OCI-LY1 (cell line): ENCODE measurements at regions not wholly inside any gene's neighbourhood (a gene's known extent, or its start where the extent isn't known, plus 50 kb on each side); places are given as distances from the start of the nearest gene placed in this dataset.

Experiments used
- H2AFZ ChIP-seq: fragments of 200-600 bp; sonication (generic), shearing (Covaris generic); 2 replicates; pipeline ENCODE4 v1.6.0; 2014; ENCODE audit warnings: antibody characterized with exemption, mild to moderate bottlenecking, low read length
- H3F3A ChIP-seq: fragments of 200-600 bp; sonication (generic), shearing (Covaris generic); 2 replicates; pipeline ENCODE4 v1.6.0; 2014; ENCODE audit warnings: mild to moderate bottlenecking, antibody characterized with exemption, low read length, moderate library complexity; ENCODE audit not compliant: insufficient read depth
- H3K27ac ChIP-seq: fragments of 200-600 bp; sonication (generic); 2 replicates; pipeline ENCODE4 v1.5.1; 2014; ENCODE audit warnings: low read length, mixed run types, mild to moderate bottlenecking, low read depth; ENCODE audit not compliant: poor library complexity, severe bottlenecking
- H3K27me3 ChIP-seq: fragments of 200-600 bp; sonication (generic); 2 replicates; pipeline ENCODE4 v1.6.0; 2014; ENCODE audit warnings: antibody characterized with exemption, mild to moderate bottlenecking, low read length, moderate library complexity; ENCODE audit not compliant: insufficient read depth
- H3K36me3 ChIP-seq: fragments of 200-600 bp; sonication (generic); 2 replicates; pipeline ENCODE4 v1.6.1; 2014; ENCODE audit warnings: mild to moderate bottlenecking, antibody characterized with exemption, low read length, moderate library complexity, mixed read lengths; ENCODE audit not compliant: insufficient read depth
- H3K4me1 ChIP-seq: fragments of 200-600 bp; sonication (generic); 2 replicates; pipeline ENCODE4 v1.5.1; 2014; ENCODE audit warnings: mild to moderate bottlenecking, low read length, moderate library complexity; ENCODE audit not compliant: insufficient read depth, severe bottlenecking
- H3K4me2 ChIP-seq: fragments of 200-600 bp; sonication (generic), shearing (Covaris generic); 2 replicates; pipeline ENCODE4 v1.6.1; 2014; ENCODE audit warnings: low read length
- H3K4me3 ChIP-seq: fragments of 200-600 bp; sonication (generic); 2 replicates; pipeline ENCODE4 v1.5.1; 2014; ENCODE audit warnings: low read length, low read depth, mild to moderate bottlenecking, mixed read lengths; ENCODE audit not compliant: poor library complexity, severe bottlenecking
- H3K79me2 ChIP-seq: fragments of 200-600 bp; shearing (Covaris generic); 2 replicates; pipeline ENCODE4 v1.6.1; 2016; ENCODE audit warnings: mixed run types, low read length, mixed read lengths; ENCODE audit not compliant: insufficient read depth
- H3K9ac ChIP-seq: fragments of 200-600 bp; sonication (generic), shearing (Covaris generic); 2 replicates; pipeline ENCODE4 v1.6.1; 2014; ENCODE audit warnings: mild to moderate bottlenecking, low read length, mixed read lengths
- H3K9me2 ChIP-seq: fragments of 200-600 bp; sonication (generic), shearing (Covaris generic); 2 replicates; pipeline ENCODE4 v1.6.1; 2014; ENCODE audit warnings: low read depth, mild to moderate bottlenecking, low read length, mixed read lengths
- H3K9me3 ChIP-seq: fragments of 200-600 bp; shearing (Covaris generic); 2 replicates; pipeline ENCODE4 v1.6.1; 2014; ENCODE audit warnings: low read length, mixed read lengths
- H4K20me1 ChIP-seq: fragments of 200-600 bp; sonication (generic), shearing (Covaris generic); 2 replicates; pipeline ENCODE4 v1.6.0; 2016; ENCODE audit warnings: mild to moderate bottlenecking, low read length; ENCODE audit not compliant: insufficient read depth
- EZH2 ChIP-seq: fragments of 200-600 bp; sonication (generic), shearing (Covaris generic); IDR thresholded peaks from 2 replicates; pipeline ENCODE4 v1.8.0; 2017; ENCODE audit warnings: borderline replicate concordance, mixed run types, mild to moderate bottlenecking, antibody characterized with exemption, low read length, moderate library complexity, mixed read lengths
- TF ChIP-seq, protein P1 (sequence below): fragments of 200-600 bp; sonication (generic), shearing (Covaris generic); IDR thresholded peaks from 2 replicates; pipeline ENCODE4 v1.5.1; 2017; ENCODE audit warnings: mild to moderate bottlenecking, antibody characterized with exemption, low read length, moderate library complexity, mixed read lengths

- Histone ChIP-seq H3F3A (no peaks in the 10 kb centered on the region), H3K27ac (no peak overlapping the region), H3K79me2 (no peaks in the 10 kb centered on the region), H3K9ac (no peak overlapping the region), H3K4me3 (no peak overlapping the region), H3K4me2 (no peak overlapping the region), H4K20me1 (no peaks in the 10 kb centered on the region), H2AFZ (no peak overlapping the region), H3K4me1 (no peaks in the 10 kb centered on the region), H3K9me3 (no peaks in the 10 kb centered on the region), H3K27me3 (no peaks in the 10 kb centered on the region), H3K36me3 (no peaks in the 10 kb centered on the region), H3K9me2 (no peaks in the 10 kb centered on the region)
- TF ChIP-seq EZH2: no peak
- TF ChIP-seq, protein P1, sequence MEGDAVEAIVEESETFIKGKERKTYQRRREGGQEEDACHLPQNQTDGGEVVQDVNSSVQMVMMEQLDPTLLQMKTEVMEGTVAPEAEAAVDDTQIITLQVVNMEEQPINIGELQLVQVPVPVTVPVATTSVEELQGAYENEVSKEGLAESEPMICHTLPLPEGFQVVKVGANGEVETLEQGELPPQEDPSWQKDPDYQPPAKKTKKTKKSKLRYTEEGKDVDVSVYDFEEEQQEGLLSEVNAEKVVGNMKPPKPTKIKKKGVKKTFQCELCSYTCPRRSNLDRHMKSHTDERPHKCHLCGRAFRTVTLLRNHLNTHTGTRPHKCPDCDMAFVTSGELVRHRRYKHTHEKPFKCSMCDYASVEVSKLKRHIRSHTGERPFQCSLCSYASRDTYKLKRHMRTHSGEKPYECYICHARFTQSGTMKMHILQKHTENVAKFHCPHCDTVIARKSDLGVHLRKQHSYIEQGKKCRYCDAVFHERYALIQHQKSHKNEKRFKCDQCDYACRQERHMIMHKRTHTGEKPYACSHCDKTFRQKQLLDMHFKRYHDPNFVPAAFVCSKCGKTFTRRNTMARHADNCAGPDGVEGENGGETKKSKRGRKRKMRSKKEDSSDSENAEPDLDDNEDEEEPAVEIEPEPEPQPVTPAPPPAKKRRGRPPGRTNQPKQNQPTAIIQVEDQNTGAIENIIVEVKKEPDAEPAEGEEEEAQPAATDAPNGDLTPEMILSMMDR: no peak
Measured at GRCh38 chr20:10832141-10832540, 158.3 kb upstream of the JAG1 start.

- no peak overlapping the region for H3K4me3 ChIP-seq
- H3K9ac ChIP-seq: no peak overlapping the region
- H3K36me3 ChIP-seq: no peaks in the 10 kb centered on the region
- no peak overlapping the region for H2AFZ ChIP-seq
- H4K20me1 ChIP-seq: no peaks in the 10 kb centered on the region
- no peak for TF ChIP-seq EZH2
- no peaks in the 10 kb centered on the region for H3K79me2 ChIP-seq
- H3K9me2 ChIP-seq: no peaks in the 10 kb centered on the region
- no peak overlapping the region for H3K4me2 ChIP-seq
- H3K4me1 ChIP-seq: no peaks in the 10 kb centered on the region
- H3K27ac ChIP-seq: no peak overlapping the region
- H3K9me3 ChIP-seq: no peaks in the 10 kb centered on the region
- no peaks in the 10 kb centered on the region for H3K27me3 ChIP-seq
- no peaks in the 10 kb centered on the region for H3F3A ChIP-seq
Measured at GRCh38 chr20:10837901-10838300, 164.1 kb upstream of the JAG1 start.

DNA sequence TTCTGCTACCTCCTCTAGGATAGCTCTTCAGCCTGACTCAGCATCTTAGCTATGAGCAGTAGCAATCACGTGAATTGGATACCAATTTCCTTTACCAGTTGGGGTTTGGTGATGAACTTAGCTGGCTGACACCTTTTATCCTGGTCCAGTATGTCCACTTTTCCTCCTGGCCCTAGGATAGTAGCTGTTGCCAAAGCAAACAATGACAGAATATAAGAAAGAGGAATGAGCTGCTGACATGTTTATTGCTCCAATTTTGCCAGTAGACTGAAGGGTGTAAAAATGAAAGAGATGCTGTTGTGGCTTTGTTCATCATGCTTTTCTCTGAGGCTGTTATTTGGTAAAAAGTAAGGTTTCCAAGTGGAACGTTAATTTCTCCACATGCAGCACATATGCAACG is 168.3 kb upstream of the JAG1 start:
- H2AFZ ChIP-seq: no peak overlapping the region
- no peaks in the 10 kb centered on the region for H3K9me2 ChIP-seq
- H3K27ac ChIP-seq: no peak overlapping the region
- no peaks in the 10 kb centered on the region for H3K36me3 ChIP-seq
- no peaks in the 10 kb centered on the region for H3F3A ChIP-seq
- no peaks in the 10 kb centered on the region for H3K79me2 ChIP-seq
- H3K4me1 ChIP-seq: no peaks in the 10 kb centered on the region
- no peaks in the 10 kb centered on the region for H3K27me3 ChIP-seq
- H3K4me3 ChIP-seq: no peak overlapping the region
- no peaks in the 10 kb centered on the region for H4K20me1 ChIP-seq
- no peaks in the 10 kb centered on the region for H3K9me3 ChIP-seq
- H3K4me2 ChIP-seq: no peak overlapping the region
- TF ChIP-seq, protein P1: no peak
- TF ChIP-seq EZH2: no peak
- H3K9ac ChIP-seq: no peak overlapping the region

- no peak overlapping the region for H3K4me3 ChIP-seq
- no peak overlapping the region for H2AFZ ChIP-seq
- no peak overlapping the region for H3K4me2 ChIP-seq
- H3K79me2 ChIP-seq: no peaks in the 10 kb centered on the region
- H3K27ac ChIP-seq: no peak overlapping the region
- H3K9me2 ChIP-seq: no peaks in the 10 kb centered on the region
- no peak for TF ChIP-seq EZH2
- H3K9me3 ChIP-seq: no peaks in the 10 kb centered on the region
- no peaks in the 10 kb centered on the region for H3F3A ChIP-seq
- H3K9ac ChIP-seq: no peak overlapping the region
- no peaks in the 10 kb centered on the region for H3K4me1 ChIP-seq
- H3K36me3 ChIP-seq: no peaks in the 10 kb centered on the region
- H4K20me1 ChIP-seq: no peaks in the 10 kb centered on the region
- H3K27me3 ChIP-seq: no peaks in the 10 kb centered on the region
Measured at GRCh38 chr20:10843146-10843711, 169.4 kb upstream of the JAG1 start.
